GM21381 (cell line): ENCODE measurements at regions not wholly inside any gene's neighbourhood (a gene's known extent, or its start where the extent isn't known, plus 50 kb on each side); places are given as distances from the start of the nearest gene placed in this dataset.
A peak's percentile ranks its signal among the peaks of the same experiment; 100 is the strongest.

ENCODE experiments used
- ATAC-seq: cut with Tn5 transposase; IDR thresholded peaks from one replicate; pipeline ENCODE4 v1.9.1; 2021; ENCODE audit warnings: mild to moderate bottlenecking, moderate library complexity; ENCODE audit not compliant: unreplicated experiment

DNA sequence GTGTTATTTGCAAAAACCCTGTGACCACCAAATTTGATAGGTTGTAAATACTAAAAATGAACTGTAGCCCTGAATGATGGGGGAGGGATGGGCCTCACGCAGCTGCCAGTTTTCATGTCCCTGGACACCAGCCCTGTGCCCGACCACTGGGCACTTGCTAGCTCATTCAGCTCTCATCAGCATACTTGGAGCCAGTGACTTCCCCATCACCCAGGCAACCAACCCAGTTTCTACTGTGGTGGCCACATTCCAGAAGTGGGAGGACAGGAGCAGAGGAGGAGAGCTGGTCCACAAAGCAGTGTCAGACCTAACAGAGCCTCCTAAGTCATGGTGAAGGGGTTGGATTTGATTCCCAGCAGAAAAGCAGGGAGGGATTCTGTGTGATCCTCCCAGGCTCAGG lies 128.2 kb downstream of the CPEB2 start:
- ATAC-seq: no peak

DNA sequence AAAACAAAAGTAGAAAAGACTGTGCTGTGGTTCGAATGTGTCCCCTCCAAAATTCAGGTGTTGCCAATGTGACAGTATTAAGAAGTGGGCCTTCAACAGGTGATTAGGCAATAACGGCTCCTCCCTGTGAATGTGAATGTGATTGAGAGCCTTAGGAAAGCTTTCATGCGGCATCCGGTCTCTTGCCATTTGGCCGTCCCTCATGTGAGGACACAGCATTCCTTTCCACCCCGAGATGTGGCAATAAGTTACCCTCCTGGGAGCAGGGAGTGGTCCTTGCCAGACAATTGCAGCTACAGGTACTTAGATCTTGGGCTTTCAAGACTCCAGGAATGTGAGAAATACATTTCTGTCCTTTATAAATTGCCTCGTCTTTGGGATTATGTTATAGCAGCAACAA lies 129.3 kb downstream of the CPEB2 start:
- no peak for ATAC-seq

DNA sequence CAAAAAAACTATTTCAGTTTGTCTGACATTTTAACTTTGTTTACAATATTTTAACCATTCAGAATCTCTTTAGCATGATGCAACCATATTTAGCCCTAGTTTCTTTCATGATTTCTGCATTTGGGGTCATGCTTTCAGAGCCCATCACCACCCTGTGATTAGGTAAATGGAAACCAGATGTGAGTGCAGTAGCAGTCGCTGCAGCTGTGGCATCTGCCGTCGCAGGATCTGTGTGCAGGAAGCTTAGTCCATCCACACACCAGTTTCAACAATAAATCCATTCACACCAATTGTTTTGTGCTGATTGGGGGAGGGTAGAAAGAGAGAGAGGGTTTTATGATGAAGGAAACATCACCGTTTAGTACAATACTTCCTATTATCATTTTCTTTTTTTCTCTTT lies 130.5 kb downstream of the CPEB2 start:
- ATAC-seq: no peak

DNA sequence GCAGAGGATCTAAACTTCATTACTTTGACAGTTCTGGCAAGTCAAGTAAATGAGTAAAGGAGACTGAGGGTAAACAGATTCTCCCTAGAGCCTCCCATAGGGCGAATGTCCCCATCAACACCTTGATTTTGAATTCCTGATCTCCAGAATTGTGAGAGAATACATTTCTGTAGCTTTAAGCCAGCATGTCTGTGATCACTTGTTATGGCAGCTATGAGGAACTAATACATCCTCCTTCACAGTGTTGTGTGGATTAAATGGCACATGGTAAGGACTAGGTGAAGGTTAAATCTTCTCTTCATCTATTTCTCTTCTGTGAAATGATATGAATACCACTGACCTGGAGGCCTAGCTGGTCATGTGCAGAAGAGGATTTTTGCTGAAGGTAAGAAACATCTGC lies 137.3 kb downstream of the CPEB2 start:
- ATAC-seq: no peak

DNA sequence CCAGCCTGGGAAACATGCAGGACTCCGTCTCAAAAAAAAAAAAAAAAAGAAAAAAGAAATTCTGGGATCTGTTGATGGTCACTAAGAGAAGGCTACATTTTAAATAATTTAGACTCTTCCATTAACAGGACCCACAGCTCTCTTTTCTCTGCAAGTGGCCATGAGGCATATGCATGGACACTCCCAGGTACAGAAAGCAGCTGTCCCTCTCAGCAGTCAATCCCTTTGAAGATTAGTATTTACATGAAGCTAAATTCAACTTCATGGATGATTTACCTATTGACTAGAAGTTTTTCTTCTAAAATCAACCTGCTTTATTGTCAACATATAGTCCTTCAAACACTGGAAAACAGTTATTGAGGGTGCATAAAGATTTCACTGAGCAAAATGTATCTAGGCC lies 139.9 kb downstream of the CPEB2 start:
- ATAC-seq: no peak

DNA sequence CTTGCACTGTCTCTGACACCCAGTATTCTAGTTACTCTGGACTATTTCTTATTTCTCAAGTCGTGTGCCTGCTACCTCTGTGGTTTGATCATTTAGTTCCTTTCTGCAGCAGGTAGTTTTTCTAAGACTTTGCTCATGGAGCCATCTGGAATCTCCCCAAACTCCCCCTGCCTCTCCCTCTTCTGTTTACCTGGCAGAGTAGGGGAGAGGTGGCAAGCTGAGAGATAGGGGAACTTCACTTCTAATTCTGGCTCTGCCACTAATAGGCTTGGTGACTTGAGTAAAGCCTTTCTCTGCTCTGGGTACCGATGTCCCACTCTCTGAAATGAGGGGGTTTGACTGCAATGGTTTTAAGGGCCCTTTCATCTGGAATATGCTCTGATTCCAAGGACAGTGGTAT lies 141.3 kb downstream of the CPEB2 start:
- ATAC-seq: no peak

DNA sequence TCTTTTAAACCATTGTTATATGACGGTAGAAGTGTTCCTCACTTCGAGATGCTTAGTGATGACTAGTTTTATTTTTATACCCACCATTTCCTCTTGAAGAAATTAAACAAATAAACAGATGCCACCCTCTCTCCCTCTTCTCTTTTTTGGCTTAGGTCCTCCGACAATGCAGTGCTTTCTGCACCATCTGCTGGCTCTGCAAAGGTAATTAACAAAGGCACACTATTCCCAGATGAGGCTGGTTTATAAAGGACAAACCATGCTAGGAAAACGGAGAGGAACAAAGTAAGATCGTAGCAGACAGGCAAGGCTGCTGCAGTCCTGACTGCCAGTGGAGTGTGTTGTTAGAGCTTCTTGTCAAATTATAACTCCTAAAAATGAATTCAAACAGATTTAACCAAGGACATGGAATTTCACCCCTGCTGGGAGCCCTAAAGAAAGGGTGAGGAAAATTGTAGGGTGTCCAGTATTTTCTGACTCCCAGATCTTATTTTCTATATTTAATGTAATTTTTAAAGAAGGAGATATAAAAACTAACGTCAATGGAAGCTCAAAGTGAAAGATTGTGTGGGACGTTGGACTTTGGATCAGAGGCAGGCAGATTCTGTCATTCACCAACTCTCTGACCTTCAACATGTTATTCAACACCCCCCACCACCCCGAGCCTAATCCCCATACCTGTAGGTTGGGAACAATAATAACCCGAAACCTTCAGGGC lies 142.1 kb downstream of the CPEB2 start:
- no peak for ATAC-seq

DNA sequence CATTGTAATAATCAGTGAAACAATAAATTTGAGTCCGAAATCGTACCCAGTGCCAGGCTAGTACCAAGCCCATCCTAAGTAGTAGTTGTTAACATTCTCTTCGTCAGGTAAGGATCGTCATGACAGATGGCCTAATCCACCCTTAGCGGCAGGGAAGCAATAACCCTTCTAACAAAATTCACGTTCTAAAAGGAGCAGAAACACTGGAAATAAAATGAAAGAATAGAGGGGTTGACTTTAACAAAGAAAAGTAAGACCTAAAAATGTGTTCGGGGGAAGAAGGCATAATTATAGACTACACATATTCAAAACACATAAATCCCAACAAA lies 142.7 kb downstream of the CPEB2 start:
- ATAC-seq: no peak

DNA sequence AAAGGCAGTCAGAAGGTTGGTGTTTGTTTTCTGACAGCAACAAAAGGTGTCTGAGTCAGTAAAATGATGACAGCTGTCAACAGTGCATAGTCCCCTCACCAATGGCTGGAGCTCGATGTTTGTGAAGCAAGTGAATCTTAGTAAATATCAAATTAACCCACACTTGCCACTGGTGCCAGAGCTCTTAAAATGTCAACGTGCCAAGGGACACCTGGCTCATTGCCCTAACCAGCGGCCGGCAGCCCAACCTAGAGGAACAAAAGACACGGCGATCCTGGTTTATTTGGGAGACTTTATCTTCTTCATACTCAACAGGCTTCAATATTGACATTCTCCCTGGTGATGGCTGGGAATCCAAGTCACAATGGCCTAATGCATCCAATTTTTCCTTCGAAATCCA lies 143.4 kb downstream of the CPEB2 start:
- no peak for ATAC-seq

DNA sequence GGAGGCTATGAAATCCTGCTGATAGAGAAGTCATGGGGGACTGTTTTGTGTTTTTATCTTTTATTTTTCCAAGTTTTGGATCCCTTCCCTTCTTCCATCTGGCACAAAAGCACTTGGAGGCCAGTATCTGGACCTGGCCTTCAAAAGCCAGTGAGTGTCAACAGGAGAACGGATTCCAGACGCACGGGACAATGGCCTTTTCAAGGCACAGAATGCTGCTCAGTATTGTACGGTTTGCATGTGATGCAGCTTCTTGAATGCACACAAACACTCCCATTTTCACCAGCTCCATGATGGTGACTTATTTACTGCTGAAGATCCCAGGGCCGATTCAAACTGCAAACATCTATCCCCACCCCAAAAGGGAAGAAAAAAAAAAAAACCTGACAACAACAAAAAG lies 145.4 kb downstream of the CPEB2 start:
- ATAC-seq: no peak

DNA sequence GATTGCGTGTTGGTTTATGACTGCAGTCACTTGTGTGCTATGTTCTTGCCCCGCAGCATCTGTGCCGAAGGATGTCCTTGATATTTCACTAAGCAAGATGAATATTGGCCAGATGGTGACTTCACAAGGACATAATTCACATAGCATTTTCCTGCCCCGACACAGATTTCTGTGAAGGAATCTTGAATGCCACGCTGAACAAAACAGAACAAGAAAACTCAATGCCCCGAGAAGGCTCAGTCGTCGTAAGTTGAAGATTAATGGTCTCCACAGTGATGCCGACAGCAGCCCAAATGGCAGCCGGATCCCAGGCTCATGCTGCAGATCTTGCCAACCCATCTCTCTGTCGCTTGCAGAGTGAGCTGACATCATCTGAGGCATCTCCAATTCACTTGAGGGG lies 145.9 kb downstream of the CPEB2 start:
- no peak for ATAC-seq

DNA sequence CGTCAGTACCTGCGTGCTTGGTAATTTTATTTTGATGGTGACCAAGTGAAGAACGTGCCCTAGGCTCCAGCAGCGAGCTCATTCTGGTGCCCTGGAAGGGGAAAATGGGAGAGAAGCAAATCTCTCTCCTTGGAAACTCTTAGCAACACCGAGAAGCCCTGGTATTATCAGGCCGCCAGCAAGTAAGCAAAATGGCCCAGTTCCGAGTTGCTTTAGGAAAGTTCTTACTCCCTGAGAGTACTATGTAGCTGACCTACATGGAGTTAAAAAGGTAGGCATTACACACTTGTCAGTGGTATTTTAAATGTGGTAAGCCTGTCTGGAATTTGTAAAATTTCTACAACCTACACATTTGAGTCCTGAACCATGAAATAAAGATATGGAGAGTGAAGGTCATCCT lies 146.4 kb downstream of the CPEB2 start:
- no peak for ATAC-seq

DNA sequence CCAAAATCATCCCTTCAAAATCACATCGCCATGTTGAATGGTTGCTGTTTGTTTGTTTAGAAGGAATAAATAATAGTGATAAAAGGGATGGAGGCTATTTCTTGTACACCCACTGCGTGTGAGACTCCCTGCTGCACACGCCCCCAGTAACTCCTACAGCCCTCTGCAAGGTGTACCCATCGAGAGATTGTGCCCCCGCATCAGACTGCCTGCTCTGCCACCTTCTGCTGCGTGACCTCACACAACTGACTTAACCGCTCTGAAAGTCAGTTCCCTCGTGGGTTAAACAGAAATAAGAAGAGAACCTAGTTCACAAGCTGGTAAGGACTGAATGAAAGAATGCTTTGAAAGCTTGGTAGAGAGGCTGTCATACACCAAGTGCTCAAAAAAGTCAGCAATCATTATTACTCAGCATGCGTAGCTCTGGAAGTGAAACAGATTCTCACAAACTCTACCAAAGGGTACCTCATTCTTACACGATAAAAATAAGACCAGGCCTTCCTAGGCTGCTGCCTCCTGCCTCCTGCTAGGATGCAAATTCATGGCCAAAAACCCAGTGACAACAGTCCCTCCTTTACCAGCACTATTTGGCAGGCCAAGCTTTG lies 147.1 kb downstream of the CPEB2 start:
- ATAC-seq: peak; percentile 56

DNA sequence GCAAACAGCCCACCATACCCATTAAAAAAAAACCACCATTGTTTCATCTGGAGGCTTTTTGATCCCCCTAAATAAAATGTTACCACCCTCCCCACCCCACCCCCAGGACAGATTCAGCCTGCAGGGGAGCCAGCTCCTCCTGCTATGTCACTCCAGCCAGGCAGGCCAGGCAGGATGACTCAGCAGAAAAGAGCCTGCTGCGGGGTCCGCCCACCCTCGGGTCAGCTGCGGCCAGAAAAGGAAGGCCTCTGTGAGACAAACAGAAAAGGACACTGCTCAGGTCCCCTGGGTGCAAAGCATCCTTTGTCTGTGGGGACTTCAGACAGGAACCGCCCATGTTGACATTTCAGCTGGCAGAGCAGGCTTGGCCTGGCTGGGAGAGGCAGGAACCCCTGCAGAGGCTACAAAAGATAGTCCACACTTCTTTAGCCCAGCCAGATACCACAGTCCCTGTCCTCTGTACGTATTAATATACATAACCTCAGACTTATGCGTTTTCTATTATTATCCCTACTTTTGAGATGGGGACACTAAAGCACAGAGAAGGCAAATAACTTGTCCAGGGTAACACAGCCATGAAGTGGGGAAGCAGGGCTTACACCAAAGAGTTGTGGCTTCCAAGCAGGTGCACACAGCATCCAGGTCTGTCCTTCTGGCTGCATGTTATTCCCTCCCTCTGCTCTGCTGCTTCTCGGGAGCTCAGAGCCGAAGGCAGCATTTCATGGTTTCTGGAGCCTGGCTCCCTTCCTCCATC lies 147.7 kb downstream of the CPEB2 start:
- peak; percentile 59 for ATAC-seq

DNA sequence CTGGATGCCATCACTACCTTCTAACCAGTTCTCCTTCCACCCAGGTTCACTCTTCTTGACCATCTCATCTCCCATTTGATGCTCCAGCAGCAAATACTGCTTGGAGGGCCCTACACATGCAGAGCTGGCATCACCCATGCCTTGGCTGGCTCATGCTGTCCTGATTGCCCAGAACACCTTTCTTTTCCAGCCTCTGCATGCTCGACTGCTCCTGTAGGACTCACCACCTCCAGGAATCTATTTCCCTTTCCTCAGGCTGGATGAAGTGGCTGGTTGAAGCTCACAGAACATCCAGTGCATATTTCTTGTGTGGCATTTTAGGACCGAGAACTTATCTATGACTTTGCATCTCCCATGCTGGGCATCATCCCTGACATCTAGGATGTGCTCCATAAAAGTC lies 148.3 kb downstream of the CPEB2 start:
- no peak for ATAC-seq

DNA sequence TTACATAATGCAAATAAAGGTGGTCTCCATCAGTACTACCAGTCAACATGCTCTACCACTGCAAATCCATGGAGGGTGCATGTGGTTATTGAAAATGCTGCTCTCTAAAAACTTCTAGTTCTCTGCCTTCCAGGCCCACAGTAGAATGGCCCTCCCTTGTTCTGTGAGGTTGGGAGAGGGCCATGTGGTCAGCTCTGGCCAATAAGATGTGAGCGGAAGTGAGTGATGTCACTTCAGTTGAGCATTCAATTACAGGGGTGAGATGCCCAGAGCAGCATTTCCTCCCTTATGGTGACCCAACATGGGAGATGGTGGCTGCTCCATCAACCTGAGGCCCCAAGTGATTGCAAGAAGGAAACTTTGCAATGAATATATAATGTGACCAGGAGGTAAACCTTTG lies 148.8 kb downstream of the CPEB2 start:
- ATAC-seq: no peak

DNA sequence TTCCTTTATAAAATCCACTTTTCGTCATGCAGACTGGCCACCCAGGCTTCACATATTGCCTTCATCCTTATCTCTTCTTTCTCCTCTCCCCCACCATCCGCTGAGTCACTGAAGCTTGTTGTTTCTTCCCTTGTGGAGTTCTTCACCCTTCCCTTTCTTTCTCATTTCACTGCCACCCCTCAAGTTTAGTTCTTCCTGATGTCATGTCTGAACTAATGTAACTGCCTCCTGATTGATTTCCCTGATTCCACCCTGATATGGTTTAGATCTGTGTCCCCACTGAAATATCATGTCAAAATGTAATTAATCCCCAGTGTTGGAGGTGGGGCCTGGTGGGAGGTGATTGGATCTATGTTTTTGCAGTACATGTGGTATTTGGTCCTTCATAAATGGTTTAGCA lies 151.4 kb downstream of the CPEB2 start:
- ATAC-seq: no peak

DNA sequence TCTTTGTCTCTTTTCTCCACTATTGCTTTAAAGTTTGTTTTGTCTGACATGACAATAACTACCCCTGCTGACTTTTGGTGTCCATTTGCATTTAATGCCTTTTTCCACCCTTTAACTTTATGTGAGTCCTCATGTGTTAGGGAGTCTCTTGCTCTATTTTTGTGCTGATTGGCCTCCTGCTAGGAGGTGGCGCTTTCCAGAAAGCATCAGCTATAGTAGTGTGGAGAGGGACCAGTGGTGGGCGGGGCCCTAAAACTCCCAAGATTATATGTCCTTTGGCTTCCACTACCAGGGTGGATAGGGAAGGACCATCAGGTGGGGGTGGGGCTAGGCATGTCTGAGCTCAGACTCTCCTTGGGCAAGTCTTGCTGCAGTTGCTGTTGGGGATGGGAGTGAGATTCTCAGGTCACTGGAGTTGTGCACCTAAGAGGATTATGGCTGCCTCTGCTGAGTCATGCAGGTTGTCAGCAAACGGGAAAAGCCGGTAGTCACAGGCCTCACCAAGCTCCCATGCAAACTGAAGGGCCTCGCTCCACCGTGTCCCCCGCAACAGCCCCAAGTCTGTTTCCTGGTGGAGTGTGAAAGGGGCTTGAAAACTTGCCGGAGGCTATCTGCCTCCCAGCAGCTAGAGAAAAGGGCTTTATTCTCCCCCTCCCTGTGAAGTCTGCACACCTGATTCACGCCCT lies 156.3 kb downstream of the CPEB2 start:
- no peak for ATAC-seq

DNA sequence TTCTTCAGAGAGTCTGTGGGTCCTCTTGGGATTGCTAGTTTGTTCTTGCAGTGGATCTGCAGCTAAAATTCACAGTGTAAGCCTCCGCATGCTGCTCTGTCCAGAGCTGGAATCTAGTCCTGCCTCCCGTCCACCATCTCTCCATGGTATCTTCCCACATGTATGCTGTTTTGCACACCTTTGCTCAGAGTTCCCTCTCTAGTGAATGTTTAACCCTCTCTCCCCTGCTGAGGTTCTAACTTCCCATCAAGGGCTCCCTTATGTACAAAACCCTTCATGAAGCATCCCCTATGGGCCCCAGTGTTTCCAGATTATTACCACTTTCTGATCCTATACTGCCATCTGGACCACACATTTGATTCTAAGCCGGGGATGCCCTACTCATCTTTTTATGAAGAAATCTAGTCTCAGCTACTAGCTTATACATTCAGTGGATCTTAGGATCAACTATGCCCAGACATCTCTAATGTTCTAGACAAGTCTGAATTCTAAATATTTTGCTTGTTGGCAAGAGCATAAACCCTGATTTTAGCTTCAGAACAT lies 157.3 kb downstream of the CPEB2 start:
- ATAC-seq: no peak

DNA sequence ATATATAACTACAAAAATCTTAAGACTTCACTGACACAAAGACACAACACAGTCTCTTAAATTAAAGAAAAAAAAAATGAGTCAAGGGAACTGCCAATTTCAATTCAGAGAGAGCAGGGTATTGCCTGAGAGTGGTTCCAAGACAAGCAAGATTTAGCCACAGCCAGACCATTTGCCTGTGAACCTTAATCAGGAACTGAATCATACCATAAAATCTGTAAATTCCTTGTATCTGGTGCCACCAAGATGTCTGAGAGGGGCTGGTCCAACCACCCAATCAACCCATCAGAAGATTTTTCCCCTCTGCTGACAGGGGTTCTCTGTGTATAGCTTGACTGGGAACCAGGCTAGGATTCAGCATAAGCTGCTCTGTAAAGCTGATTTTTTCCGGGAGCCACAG lies 159.2 kb downstream of the CPEB2 start:
- ATAC-seq: no peak

DNA sequence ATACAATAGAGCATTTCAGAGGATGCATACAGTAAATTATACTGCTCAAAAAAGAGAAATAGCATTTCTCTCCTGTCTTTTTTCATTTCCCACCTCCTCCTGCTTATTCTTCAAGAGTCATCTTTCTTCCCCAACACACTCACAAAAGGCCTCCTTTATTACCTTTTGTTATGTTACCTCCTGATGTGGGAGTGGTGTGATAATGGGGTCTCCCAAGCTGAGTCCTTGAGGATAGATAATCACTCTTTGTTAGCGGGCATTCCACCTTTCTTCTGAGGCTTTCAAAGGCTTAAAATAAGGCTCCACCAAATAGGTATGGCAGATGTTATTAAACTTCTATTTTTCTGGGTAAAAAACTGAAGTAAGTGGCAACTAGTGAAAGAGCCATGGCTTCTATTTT lies 159.8 kb downstream of the CPEB2 start:
- ATAC-seq: no peak
